ENCODE measurements at regions not wholly inside any gene's neighbourhood (a gene's known extent, or its start where the extent isn't known, plus 50 kb on each side); places are given as distances from the start of the nearest gene placed in this dataset.

DNA sequence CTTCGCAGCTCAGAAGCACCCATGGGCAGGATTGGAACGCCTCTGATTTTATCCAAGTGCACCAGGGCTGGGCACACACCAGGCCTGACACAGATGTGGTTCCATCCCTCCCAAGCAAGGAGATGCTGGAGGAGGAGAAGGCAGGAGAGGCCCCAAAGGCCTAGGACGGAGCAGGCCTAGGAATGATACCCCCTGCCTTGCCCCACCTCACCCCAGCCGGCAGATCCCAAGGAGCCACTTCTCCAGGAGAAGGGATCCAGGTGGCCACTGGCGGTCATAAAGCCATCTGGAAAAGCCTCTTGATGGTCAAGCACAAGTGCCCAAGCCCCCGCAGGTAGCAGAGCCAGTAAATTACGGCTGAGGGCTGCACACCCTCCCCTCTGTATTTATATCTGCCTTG is 211.8 kb downstream of the TBC1D2B start:
- no peak for TF ChIP-seq POLR2A (IDR thresholded peaks at IDR 0.05)
- TF ChIP-seq, protein P1, sequence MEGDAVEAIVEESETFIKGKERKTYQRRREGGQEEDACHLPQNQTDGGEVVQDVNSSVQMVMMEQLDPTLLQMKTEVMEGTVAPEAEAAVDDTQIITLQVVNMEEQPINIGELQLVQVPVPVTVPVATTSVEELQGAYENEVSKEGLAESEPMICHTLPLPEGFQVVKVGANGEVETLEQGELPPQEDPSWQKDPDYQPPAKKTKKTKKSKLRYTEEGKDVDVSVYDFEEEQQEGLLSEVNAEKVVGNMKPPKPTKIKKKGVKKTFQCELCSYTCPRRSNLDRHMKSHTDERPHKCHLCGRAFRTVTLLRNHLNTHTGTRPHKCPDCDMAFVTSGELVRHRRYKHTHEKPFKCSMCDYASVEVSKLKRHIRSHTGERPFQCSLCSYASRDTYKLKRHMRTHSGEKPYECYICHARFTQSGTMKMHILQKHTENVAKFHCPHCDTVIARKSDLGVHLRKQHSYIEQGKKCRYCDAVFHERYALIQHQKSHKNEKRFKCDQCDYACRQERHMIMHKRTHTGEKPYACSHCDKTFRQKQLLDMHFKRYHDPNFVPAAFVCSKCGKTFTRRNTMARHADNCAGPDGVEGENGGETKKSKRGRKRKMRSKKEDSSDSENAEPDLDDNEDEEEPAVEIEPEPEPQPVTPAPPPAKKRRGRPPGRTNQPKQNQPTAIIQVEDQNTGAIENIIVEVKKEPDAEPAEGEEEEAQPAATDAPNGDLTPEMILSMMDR (IDR thresholded peaks at IDR 0.05), result no peak
- no peak for TF ChIP-seq POLR2AphosphoS5 (IDR thresholded peaks at IDR 0.05)
